Calu3 (cell line): ENCODE measurements at regions not wholly inside any gene's neighbourhood (a gene's known extent, or its start where the extent isn't known, plus 50 kb on each side); places are given as distances from the start of the nearest gene placed in this dataset.

ENCODE experiments used
- BruUV-seq: library from RNA; stranded (reverse); fragments of 400-500 nt; replicated peaks from 2 replicates; lab custom pipeline; 2021; lab: Mats Ljungman, UMichigan
- CTCF ChIA-PET: fragments of 300-600 bp; sonication (Branson Sonifier 250); formaldehyde crosslinking; loops from one replicate; lab custom pipeline; 2022; ENCODE audit warnings: antibody characterized with exemption; lab: Charles Lee
- DNase-seq: peaks from one replicate; pipeline ENCODE4 v3.0.0; 2022
- H3K27ac Mint-ChIP-seq: one replicate; pipeline ENCODE4 v1.8.0; 2022; ENCODE audit warnings: mixed read lengths; ENCODE audit not compliant: unreplicated experiment
- H3K27me3 Mint-ChIP-seq: one replicate; pipeline ENCODE4 v1.8.0; 2022; ENCODE audit warnings: mixed read lengths; ENCODE audit not compliant: unreplicated experiment
- H3K36me3 Mint-ChIP-seq: one replicate; pipeline ENCODE4 v1.8.0; 2022; ENCODE audit warnings: mild to moderate bottlenecking, moderate library complexity, mixed read lengths; ENCODE audit not compliant: insufficient read depth, unreplicated experiment
- H3K4me1 Mint-ChIP-seq: one replicate; pipeline ENCODE4 v1.8.0; 2022; ENCODE audit warnings: mild to moderate bottlenecking, low read depth, mixed read lengths; ENCODE audit not compliant: unreplicated experiment
- H3K4me3 Mint-ChIP-seq: one replicate; pipeline ENCODE4 v1.8.0; 2022; ENCODE audit warnings: mild to moderate bottlenecking, low read depth, moderate library complexity, mixed read lengths; ENCODE audit not compliant: unreplicated experiment
- H3K9me3 Mint-ChIP-seq: one replicate; pipeline ENCODE4 v1.8.0; 2022; ENCODE audit warnings: low read depth, mixed read lengths; ENCODE audit not compliant: unreplicated experiment
- intact Hi-C: fragments of 100-400 bp; cut with micrococcal nuclease; formaldehyde crosslinking; loops from one replicate; pipeline ENCODE4 v1.10.0; 2022; ENCODE audit not compliant: unreplicated experiment
- TF ChIP-seq, protein P1 (sequence below): fragments of 200-600 bp; IDR thresholded peaks from one replicate; pipeline ENCODE4 v1.8.0; 2022; ENCODE audit warnings: antibody characterized with exemption; ENCODE audit not compliant: unreplicated experiment

GRCh38 chr11:106231591-106231990 is 154.1 kb downstream of the AASDHPPT start:
- no TSS peak for BruUV-seq
- CTCF ChIA-PET: no interaction called here
- TF ChIP-seq, protein P1, sequence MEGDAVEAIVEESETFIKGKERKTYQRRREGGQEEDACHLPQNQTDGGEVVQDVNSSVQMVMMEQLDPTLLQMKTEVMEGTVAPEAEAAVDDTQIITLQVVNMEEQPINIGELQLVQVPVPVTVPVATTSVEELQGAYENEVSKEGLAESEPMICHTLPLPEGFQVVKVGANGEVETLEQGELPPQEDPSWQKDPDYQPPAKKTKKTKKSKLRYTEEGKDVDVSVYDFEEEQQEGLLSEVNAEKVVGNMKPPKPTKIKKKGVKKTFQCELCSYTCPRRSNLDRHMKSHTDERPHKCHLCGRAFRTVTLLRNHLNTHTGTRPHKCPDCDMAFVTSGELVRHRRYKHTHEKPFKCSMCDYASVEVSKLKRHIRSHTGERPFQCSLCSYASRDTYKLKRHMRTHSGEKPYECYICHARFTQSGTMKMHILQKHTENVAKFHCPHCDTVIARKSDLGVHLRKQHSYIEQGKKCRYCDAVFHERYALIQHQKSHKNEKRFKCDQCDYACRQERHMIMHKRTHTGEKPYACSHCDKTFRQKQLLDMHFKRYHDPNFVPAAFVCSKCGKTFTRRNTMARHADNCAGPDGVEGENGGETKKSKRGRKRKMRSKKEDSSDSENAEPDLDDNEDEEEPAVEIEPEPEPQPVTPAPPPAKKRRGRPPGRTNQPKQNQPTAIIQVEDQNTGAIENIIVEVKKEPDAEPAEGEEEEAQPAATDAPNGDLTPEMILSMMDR: no peak
- peaks cover 2% of the 10 kb centered on the region for H3K9me3 Mint-ChIP-seq
- DNase-seq: no peak
- intact Hi-C loops: no loop called here
- H3K27ac Mint-ChIP-seq: no peak overlapping the region
- H3K4me3 Mint-ChIP-seq: no peak overlapping the region
- H3K27me3 Mint-ChIP-seq: no peaks in the 10 kb centered on the region
- H3K4me1 Mint-ChIP-seq: no peaks in the 10 kb centered on the region
- H3K36me3 Mint-ChIP-seq: no peaks in the 10 kb centered on the region

GRCh38 chr11:106233191-106233590 is 155.7 kb downstream of the AASDHPPT start:
- Mint-ChIP-seq H3K9me3 (peaks cover 2% of the 10 kb centered on the region), H3K4me1 (no peaks in the 10 kb centered on the region), H3K4me3 (no peak overlapping the region), H3K27ac (no peak overlapping the region), H3K27me3 (no peaks in the 10 kb centered on the region), H3K36me3 (no peaks in the 10 kb centered on the region)
- TF ChIP-seq, protein P1: no peak
- intact Hi-C loops: no loop called here
- CTCF ChIA-PET: no interaction called here
- no TSS peak for BruUV-seq
- no peak for DNase-seq

- H3K9me3 Mint-ChIP-seq: peaks cover 2% of the 10 kb centered on the region
- H3K27me3 Mint-ChIP-seq: no peaks in the 10 kb centered on the region
- BruUV-seq: no TSS peak
- no peaks in the 10 kb centered on the region for H3K36me3 Mint-ChIP-seq
- intact Hi-C loops: no loop called here
- no peaks in the 10 kb centered on the region for H3K4me1 Mint-ChIP-seq
- no peak for DNase-seq
- no peak overlapping the region for H3K27ac Mint-ChIP-seq
- CTCF ChIA-PET: no interaction called here
- TF ChIP-seq, protein P1: no peak
- no peak overlapping the region for H3K4me3 Mint-ChIP-seq
Measured at GRCh38 chr11:106234794-106235193, 157.3 kb downstream of the AASDHPPT start.

DNA sequence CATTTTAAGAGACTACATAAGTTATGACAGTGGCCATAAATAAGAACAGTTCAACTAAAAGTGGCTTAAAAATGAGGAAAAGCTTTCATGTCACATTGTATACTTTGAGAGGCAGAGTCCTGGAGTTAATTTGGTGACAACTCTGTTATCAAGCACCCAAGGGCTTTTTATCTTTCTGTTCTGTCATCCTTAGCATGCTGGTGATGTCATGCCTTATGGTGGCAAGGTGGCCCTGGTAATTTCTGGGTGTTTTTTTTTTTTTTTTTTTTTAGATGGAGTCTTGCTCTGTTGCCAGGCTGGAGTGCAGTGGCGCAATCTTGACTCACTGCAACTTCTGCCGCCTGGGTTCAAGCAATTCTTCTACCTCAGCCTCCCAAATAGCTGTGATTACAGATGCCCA is 158.8 kb downstream of the AASDHPPT start:
- Mint-ChIP-seq H3K27me3 (no peaks in the 10 kb centered on the region), H3K4me1 (no peaks in the 10 kb centered on the region), H3K36me3 (no peaks in the 10 kb centered on the region), H3K9me3 (peaks cover 6% of the 10 kb centered on the region), H3K4me3 (no peak overlapping the region), H3K27ac (no peak overlapping the region)
- CTCF ChIA-PET: no interaction called here
- intact Hi-C loops: no loop called here
- no TSS peak for BruUV-seq
- TF ChIP-seq, protein P1: no peak
- DNase-seq: no peak
